Hepatic stellate cell (primary cell): ENCODE measurements at regions not wholly inside any gene's neighbourhood (a gene's known extent, or its start where the extent isn't known, plus 50 kb on each side); places are given as distances from the start of the nearest gene placed in this dataset.
A peak's percentile ranks its signal among the peaks of the same experiment; 100 is the strongest.
"Not testable (repeated sequence)": the region's sequence is repeated elsewhere in the genome, so short reads cannot be mapped to it uniquely, and the experiment has no call there.

ENCODE experiments used
- DNase-seq: peaks from one replicate; pipeline ENCODE4 v3.0.0; 2011; ENCODE audit warnings: low spot score

GRCh38 chr5:119896826-119897536 is 267.6 kb downstream of the FAM170A start:
- DNase-seq, result no peak

GRCh38 chr5:119897537-119898370 is 268.4 kb downstream of the FAM170A start:
- no peak for DNase-seq

- DNase-seq, result no peak
Observed at GRCh38 chr5:119899981-119900380, 270.6 kb downstream of the FAM170A start.

GRCh38 chr5:119902593-119902992 is 273.2 kb downstream of the FAM170A start:
- no peak for DNase-seq

- DNase-seq, result no peak
Observed at GRCh38 chr5:119913425-119913824, 284.1 kb downstream of the FAM170A start.

GRCh38 chr5:119919279-119919678 is 289.9 kb downstream of the FAM170A start:
- no peak for DNase-seq

GRCh38 chr5:119926301-119926700 is 296.9 kb downstream of the FAM170A start:
- DNase-seq, result no peak

- no peak for DNase-seq
Observed at GRCh38 chr5:119928974-119929373, 299.6 kb downstream of the FAM170A start.

- no peak for DNase-seq
Observed at GRCh38 chr5:119930490-119930889, 301.1 kb downstream of the FAM170A start.

GRCh38 chr5:119943148-119943547 is 313.8 kb downstream of the FAM170A start:
- peak; percentile 0 for DNase-seq

GRCh38 chr5:119945691-119946090 is 316.3 kb downstream of the FAM170A start:
- no peak for DNase-seq

- DNase-seq, result no peak
Observed at GRCh38 chr5:119948162-119948561, 318.8 kb downstream of the FAM170A start.

GRCh38 chr5:119949426-119949999 is 320.2 kb downstream of the FAM170A start:
- DNase-seq, result no peak

GRCh38 chr5:119951330-119951934 is 322.1 kb downstream of the FAM170A start:
- no peak for DNase-seq

GRCh38 chr5:119953474-119953873 is 324.1 kb downstream of the FAM170A start:
- DNase-seq, result no peak

GRCh38 chr5:119954106-119954505 is 324.7 kb downstream of the FAM170A start:
- DNase-seq, result no peak

GRCh38 chr5:119961993-119962392 is 332.6 kb downstream of the FAM170A start:
- DNase-seq, result no peak

GRCh38 chr5:119966028-119966427 is 336.7 kb downstream of the FAM170A start:
- DNase-seq, result no peak

GRCh38 chr5:119968690-119969089 is 339.3 kb downstream of the FAM170A start:
- DNase-seq, result no peak

- DNase-seq, result not testable (repeated sequence)
Observed at GRCh38 chr5:119987077-119987476, 357.7 kb downstream of the FAM170A start.

- no peak for DNase-seq
Observed at GRCh38 chr5:119991625-119992024, 362.3 kb downstream of the FAM170A start.

- no peak for DNase-seq
Observed at GRCh38 chr5:119996128-119996527, 366.8 kb downstream of the FAM170A start.

- no peak for DNase-seq
Observed at GRCh38 chr5:120007598-120007997, 378.2 kb downstream of the FAM170A start.
